Stimulated activated naive CD8-positive, alpha-beta T cell treated with anti-CD3 and anti-CD28 coated beads, Interleukin-15, Interleukin-2, amounts not matched to agents 100 ng/mL and 50 ng/mL, for 24 hours (primary cell): ENCODE measurements at regions not wholly inside any gene's neighbourhood (a gene's known extent, or its start where the extent isn't known, plus 50 kb on each side); places are given as distances from the start of the nearest gene placed in this dataset.

Experiments used
- H3K27ac Mint-ChIP-seq: one replicate; pipeline ENCODE4 v1.8.0; 2021; ENCODE audit warnings: mild to moderate bottlenecking, mixed read lengths
- H3K27me3 Mint-ChIP-seq: one replicate; pipeline ENCODE4 v1.8.0; 2021; ENCODE audit warnings: mixed read lengths
- H3K36me3 Mint-ChIP-seq: one replicate; pipeline ENCODE4 v1.8.0; 2021; ENCODE audit warnings: low read depth, mixed read lengths
- H3K4me1 Mint-ChIP-seq: one replicate; pipeline ENCODE4 v1.8.0; 2021; ENCODE audit warnings: low read depth, mixed read lengths
- H3K4me3 Mint-ChIP-seq: one replicate; pipeline ENCODE4 v1.8.0; 2021; ENCODE audit warnings: mild to moderate bottlenecking, mixed read lengths
- H3K9me3 Mint-ChIP-seq: one replicate; pipeline ENCODE4 v1.8.0; 2021; ENCODE audit warnings: mixed read lengths

DNA sequence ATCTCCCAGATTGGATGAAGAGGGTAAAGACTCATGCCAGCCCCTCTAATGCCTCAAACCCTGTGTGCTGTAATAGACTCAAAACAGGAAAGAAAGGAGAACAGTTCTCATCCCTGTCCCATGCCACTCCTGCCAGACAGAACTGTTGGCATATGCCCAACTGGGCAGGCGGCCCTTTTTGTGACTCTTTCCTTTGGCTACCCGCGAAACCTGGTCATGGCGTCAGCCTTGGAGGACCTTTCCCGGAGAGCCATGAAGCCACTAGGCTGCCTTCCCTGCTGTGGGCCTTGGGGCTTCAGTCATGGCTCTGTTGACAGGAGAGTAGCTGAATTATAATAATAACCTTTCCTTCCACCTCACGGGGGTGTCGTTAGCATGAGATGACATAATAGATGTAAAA, 75.9 kb upstream of the SEMA6A start:
- H3K4me3 Mint-ChIP-seq = no peak overlapping the region
- peaks cover 10% of the 10 kb centered on the region for H3K27me3 Mint-ChIP-seq
- H3K36me3 Mint-ChIP-seq = no peaks in the 10 kb centered on the region
- H3K27ac Mint-ChIP-seq = no peak overlapping the region
- no peaks in the 10 kb centered on the region for H3K4me1 Mint-ChIP-seq
- H3K9me3 Mint-ChIP-seq = no peaks in the 10 kb centered on the region

DNA sequence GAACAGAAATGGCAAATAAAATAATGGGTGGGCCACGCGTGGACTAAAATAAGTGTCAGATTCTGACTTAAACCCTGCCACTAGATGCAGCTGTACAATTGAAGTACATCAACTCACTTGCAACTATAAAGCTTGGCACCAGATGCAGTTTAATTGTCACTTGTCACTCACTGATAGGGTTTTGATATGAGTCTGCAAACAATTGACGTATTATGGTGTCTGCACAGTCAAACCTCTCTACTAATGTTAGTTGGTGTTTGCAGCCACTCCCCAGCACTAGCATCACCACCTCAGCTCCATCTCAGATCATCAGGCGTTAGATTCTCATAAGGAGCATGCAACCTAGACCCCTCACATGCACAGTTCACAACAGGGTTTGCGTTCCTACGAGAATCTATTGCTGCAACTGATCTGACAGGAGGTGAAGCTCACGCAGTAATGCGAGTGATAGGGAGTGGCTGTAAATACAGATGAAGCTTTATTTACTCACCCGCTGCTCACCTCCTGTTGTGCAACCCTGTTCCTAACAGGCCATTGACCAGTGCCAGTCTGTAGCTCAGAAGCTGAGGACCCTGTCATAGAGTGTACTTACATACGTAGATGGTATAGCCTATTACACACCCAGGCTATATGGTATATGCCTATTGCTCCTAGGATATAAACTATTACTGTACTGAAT, 72.1 kb upstream of the SEMA6A start:
- H3K36me3 Mint-ChIP-seq = no peaks in the 10 kb centered on the region
- no peaks in the 10 kb centered on the region for H3K27me3 Mint-ChIP-seq
- no peak overlapping the region for H3K4me3 Mint-ChIP-seq
- no peaks in the 10 kb centered on the region for H3K9me3 Mint-ChIP-seq
- no peaks in the 10 kb centered on the region for H3K4me1 Mint-ChIP-seq
- H3K27ac Mint-ChIP-seq = no peak overlapping the region

DNA sequence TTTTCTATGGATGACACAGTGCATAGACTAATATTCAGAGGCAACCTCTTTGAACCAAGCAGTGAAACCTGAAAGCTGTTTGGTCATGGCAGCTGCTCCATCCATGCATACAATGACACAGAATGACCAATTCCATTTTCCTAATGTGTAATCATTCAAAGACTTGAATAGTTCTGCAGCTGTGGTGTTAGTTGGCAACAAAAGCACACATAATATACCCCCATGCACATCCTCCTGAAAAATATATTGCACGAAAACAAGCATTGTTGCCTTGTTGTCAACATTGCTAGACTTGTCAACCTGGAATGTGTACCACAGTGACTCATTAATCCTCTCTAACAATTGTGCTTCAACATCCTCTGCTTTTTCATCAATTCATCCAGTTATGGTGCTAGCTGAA, 71.0 kb upstream of the SEMA6A start:
- no peaks in the 10 kb centered on the region for H3K36me3 Mint-ChIP-seq
- H3K27ac Mint-ChIP-seq = no peak overlapping the region

DNA sequence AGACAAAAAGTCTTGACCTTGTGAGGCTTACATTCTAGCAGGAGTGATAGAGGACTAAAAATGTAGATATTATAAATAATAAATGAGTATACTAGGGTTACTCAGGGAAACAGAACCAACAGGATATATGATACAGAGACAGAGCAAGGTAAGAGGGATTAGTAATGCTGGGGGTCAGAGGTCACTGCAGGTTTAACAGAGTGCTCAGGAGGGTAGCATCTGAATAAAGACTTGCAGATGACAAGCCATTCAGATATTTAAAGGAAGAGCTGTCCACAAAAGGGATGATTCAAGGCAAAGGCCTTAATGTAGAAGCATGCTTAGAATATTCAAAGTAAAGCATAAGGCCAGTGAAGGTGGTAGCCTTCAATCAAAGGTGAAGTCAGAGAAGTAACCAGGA, 65.6 kb upstream of the SEMA6A start:
- H3K9me3 Mint-ChIP-seq = no peaks in the 10 kb centered on the region
- H3K27ac Mint-ChIP-seq = no peak overlapping the region
- no peak overlapping the region for H3K4me3 Mint-ChIP-seq
- H3K4me1 Mint-ChIP-seq = no peaks in the 10 kb centered on the region
- H3K36me3 Mint-ChIP-seq = no peaks in the 10 kb centered on the region
- H3K27me3 Mint-ChIP-seq = no peaks in the 10 kb centered on the region

More for the DNA sequence above, 71.0 kb upstream of the SEMA6A start:
- no peaks in the 10 kb centered on the region for H3K27me3 Mint-ChIP-seq
- no peak overlapping the region for H3K4me3 Mint-ChIP-seq
- no peaks in the 10 kb centered on the region for H3K9me3 Mint-ChIP-seq
- H3K4me1 Mint-ChIP-seq = no peaks in the 10 kb centered on the region

DNA sequence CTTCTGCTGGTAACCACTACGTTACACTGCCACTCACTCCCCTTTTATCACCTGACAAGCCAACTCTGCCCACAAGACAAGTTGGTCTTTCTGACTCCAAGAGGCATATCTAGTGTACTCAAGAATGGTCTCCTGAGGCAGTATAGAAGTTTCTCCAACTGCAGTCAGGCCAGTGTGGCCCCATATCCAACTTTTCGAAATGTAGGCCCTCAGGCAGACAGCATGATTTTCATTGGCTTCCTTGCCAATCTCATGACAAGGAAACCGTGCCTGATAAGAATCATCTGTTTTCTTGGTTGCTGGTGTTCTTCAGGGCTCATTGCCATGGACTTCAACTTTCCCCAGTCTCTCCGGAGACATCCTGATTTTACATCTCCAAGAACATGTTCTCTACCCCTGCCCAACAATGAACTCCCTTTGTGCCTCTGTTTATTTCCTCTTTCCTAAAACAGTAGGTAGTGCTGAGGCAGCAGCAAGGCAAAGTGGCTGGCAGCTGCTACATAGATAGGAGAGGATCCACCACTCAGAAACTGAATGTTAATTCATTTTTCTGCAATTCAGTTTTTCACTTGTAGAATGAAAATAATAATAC, 62.6 kb upstream of the SEMA6A start:
- no peak overlapping the region for H3K4me3 Mint-ChIP-seq
- no peaks in the 10 kb centered on the region for H3K9me3 Mint-ChIP-seq
- H3K4me1 Mint-ChIP-seq = no peaks in the 10 kb centered on the region
- H3K36me3 Mint-ChIP-seq = no peaks in the 10 kb centered on the region
- peaks cover 6% of the 10 kb centered on the region for H3K27me3 Mint-ChIP-seq
- H3K27ac Mint-ChIP-seq = no peak overlapping the region

DNA sequence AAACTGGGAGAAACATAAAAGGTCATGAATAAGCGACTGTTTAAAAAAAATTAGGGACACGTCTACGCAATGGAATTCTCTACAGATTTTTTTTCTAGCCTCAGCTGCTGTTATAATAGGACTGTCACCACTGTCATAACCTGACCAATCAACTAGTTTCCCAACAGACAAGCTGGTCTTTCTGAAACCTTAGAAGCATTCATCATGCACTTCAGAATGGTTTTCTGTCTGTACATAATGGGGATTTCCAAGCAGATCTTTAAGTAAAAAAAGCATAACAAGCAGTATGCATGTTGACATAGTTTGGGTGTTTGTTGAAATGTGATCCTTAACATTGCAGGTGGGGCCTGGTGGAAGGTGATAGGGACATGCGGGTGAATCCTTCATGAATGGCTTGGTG, 58.3 kb upstream of the SEMA6A start:
- H3K4me3 Mint-ChIP-seq = no peak overlapping the region

DNA sequence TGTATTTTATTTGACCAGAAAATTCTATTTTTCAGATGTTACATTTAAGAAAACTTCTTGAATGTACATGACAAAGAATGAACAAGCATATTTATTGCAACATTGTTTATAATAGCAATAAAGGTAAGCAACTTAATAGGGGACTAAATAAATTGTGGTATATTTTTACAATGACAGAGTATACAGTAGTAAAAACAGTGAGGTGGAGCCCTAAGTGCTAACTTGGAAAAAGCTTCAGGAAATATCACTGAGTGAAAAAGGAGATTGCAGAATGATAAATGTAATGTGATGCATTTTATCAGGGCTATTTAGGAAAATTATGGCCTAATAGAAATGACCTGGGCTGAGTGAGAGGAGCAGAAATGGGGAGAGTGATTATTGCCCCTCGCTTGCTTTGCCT, 56.5 kb upstream of the SEMA6A start:
- H3K36me3 Mint-ChIP-seq = no peaks in the 10 kb centered on the region
- H3K4me3 Mint-ChIP-seq = no peak overlapping the region
- H3K27ac Mint-ChIP-seq = no peak overlapping the region
- H3K4me1 Mint-ChIP-seq = no peaks in the 10 kb centered on the region
- peaks cover 6% of the 10 kb centered on the region for H3K27me3 Mint-ChIP-seq
- no peaks in the 10 kb centered on the region for H3K9me3 Mint-ChIP-seq

More for the DNA sequence above, 58.3 kb upstream of the SEMA6A start:
- no peaks in the 10 kb centered on the region for H3K4me1 Mint-ChIP-seq
- no peak overlapping the region for H3K27ac Mint-ChIP-seq
- peaks cover 6% of the 10 kb centered on the region for H3K27me3 Mint-ChIP-seq
- no peaks in the 10 kb centered on the region for H3K9me3 Mint-ChIP-seq
- H3K36me3 Mint-ChIP-seq = no peaks in the 10 kb centered on the region

DNA sequence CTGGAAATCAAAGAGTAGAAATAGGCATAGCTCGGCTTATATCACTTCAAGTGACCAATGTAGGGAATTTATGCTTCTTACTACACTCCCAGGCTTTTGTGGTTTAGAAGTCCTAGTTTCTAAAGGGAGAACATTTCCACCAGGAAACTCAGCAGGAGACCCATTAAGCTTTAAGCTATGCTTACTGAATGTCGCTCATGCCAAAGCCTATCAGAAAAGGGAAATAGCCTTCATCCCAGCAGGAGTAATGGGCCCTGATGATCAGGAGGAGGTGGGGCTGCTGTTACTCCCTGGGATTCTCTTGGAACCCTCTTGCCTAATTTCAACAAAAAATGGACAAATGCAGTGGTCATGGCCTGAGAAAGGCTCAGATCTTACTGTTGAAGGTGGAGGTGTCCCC, 54.5 kb upstream of the SEMA6A start:
- H3K27me3 Mint-ChIP-seq = peaks cover 9% of the 10 kb centered on the region
- no peaks in the 10 kb centered on the region for H3K4me1 Mint-ChIP-seq
- no peaks in the 10 kb centered on the region for H3K36me3 Mint-ChIP-seq
- no peaks in the 10 kb centered on the region for H3K9me3 Mint-ChIP-seq
- no peak overlapping the region for H3K4me3 Mint-ChIP-seq
- no peak overlapping the region for H3K27ac Mint-ChIP-seq

DNA sequence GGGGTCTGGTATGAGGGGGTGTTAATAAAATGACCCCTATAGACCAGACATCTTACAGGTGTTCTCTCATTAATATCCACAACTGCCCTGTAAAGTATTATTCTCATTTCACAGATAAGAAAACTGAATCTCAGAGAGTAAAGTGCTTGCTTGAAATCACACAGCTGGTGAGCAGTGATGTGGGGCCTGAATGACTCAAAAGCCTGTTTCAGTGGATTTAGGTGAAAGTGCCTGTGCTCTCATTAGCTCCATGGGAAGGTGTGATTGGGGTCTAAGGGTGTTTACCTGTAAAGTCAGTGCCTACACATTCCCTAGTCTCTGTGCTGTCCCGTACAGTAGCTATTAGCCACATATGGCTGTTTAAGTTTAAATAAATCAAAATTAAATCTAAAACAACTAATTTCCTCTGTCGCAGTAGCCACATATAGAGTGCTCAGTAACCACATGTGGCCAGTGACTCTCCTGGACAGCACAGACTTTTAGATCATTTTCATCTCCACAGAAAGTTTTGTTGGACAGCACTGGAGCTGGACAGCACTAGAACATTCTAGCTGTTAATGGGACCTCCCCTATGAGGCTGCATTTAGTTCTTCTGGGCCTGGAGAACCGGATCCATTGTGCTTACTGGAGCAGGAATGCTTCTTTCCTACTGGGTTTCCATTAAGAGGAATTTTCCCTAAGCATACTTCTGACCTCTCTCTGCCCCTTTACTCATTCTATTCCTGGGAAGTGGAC, 52.5 kb upstream of the SEMA6A start:
- Mint-ChIP-seq H3K27me3 (peaks cover 3% of the 10 kb centered on the region), H3K9me3 (no peaks in the 10 kb centered on the region), H3K4me3 (no peak overlapping the region), H3K4me1 (no peaks in the 10 kb centered on the region), H3K27ac (no peak overlapping the region), H3K36me3 (no peaks in the 10 kb centered on the region)

DNA sequence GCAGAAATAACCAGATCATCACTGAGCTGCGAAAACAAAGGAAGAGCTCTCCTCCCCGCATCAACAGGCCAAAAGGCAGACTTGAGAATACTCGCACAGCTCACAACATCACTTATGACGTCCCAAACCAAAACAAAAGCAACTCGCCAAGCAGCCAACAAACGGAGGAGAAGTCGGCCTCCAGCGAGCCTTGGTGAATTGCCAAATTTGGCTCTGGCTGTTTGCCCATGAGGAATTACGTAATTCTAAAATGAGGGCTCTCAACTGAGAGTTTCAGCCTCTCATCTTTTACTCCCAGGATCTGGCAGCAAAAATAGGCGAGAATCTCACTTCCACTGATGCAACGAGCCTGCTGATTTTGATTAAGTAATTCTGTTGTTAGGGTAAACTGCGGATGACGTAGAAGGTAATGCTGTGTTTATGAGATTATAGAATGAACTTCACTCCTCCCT, 51.7 kb upstream of the SEMA6A start:
- H3K27me3 Mint-ChIP-seq = peaks cover 3% of the 10 kb centered on the region
- H3K36me3 Mint-ChIP-seq = no peaks in the 10 kb centered on the region
- H3K4me3 Mint-ChIP-seq = no peak overlapping the region
- H3K9me3 Mint-ChIP-seq = no peaks in the 10 kb centered on the region
- no peak overlapping the region for H3K27ac Mint-ChIP-seq
- H3K4me1 Mint-ChIP-seq = no peaks in the 10 kb centered on the region
